Muscle layer of colon (tissue), 2 donors: ENCODE measurements at regions not wholly inside any gene's neighbourhood (a gene's known extent, or its start where the extent isn't known, plus 50 kb on each side); places are given as distances from the start of the nearest gene placed in this dataset.

Experiments
- H3K27ac ChIP-seq: one replicate; pipeline ENCODE4 v1.7.0; 2013; ENCODE audit warnings: low read depth, mild to moderate bottlenecking, low read length, moderate library complexity
- H3K27me3 ChIP-seq, 2 donors: one replicate each; pipeline ENCODE4 v1.7.0; 2013; ENCODE audit warnings: low read length in 2 of 2, mild to moderate bottlenecking in 2 of 2; ENCODE audit not compliant: insufficient read depth in 2 of 2, control insufficient read depth in 1 of 2
- H3K36me3 ChIP-seq: one replicate; pipeline ENCODE4 v1.7.0; 2013; ENCODE audit warnings: mild to moderate bottlenecking, low read length; ENCODE audit not compliant: insufficient read depth
- H3K4me1 ChIP-seq: one replicate; pipeline ENCODE4 v1.7.0; 2013; ENCODE audit warnings: mild to moderate bottlenecking, low read length; ENCODE audit not compliant: insufficient read depth
- H3K4me3 ChIP-seq, 2 donors: one replicate each; pipeline ENCODE4 v1.7.0; 2013; ENCODE audit warnings: low read length in 2 of 2, low read depth in 1 of 2, mild to moderate bottlenecking in 1 of 2, moderate library complexity in 1 of 2
- H3K9ac ChIP-seq: one replicate; pipeline ENCODE4 v1.7.0; 2013; ENCODE audit warnings: low read length
- H3K9me3 ChIP-seq: one replicate; pipeline ENCODE4 v1.7.0; 2013; ENCODE audit warnings: mild to moderate bottlenecking, low read length
- donor health status: abdominal sarcoma.
- donor health status: Adenocarcinoma of cecum.

DNA sequence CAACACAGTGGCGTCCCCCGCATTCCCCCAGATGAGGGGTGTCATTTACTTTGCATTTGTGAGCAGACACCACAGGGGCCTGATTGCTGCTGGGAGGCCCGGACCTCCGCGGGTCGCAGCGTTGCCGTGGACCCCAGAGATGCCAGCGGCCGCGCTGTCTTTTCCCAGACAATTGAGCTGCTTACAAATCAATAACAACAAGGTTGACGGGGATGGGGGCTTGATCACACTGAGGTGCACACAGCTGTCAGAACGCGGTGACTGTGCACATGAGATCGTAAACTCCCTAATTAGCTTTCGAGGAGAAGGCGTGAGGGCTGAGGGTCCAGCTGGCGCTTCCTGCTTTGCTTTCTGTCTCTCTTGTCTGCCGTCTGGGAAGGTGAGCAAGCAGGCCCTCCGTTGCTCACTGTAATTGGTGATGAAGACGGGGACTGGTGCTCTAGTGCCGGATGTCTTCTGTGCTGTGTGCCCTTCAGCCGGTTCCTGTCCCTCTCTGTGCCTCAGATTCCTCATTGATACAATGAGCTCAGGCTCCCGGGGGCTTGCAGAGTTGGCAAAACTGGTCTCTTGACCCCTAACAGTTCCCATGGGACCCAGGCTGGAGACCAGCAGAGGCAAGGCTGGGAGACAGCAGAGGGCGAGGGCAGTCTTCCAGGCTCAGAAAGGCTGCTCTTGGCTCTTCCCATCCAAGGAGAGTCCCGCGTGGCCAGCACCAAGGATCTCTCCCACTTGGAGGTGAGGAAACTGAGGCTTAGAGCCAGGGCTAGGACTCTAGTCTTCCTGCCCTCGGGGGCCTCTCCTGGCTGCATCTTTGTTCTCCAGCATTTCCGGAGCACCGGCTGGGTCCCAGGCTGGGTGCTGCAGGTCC lies 126.0 kb upstream of the PMEPA1 start:
- Histone ChIP-seq H3K27me3 (no peaks in the 10 kb centered on the region), H3K27ac (no peak overlapping the region), H3K4me1 (peaks cover 14% of the 10 kb centered on the region), H3K9me3 (no peaks in the 10 kb centered on the region), H3K9ac (no peak overlapping the region), H3K4me3 (no peak overlapping the region), H3K36me3 (no peaks in the 10 kb centered on the region)

DNA sequence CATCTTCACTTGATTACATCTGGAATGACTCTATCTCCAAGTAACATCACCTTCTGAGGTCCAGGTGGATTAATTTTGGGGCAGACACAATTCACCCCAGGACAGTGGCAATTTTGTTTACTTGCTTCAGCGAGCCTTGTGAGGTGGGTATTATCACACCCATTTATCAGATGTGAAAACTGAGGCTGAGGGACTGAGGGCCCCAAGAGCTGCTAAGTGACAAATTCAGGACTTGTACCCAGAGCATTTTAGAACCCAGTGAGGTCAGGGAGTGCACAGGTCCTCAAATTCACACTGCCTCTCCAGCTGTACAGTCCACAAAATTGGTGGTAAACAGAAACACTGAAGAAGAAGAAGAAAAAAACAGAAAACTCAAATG lies 125.2 kb upstream of the PMEPA1 start:
- Histone ChIP-seq H3K4me1 (peaks cover 14% of the 10 kb centered on the region), H3K9me3 (no peaks in the 10 kb centered on the region), H3K36me3 (no peaks in the 10 kb centered on the region), H3K9ac (no peak overlapping the region), H3K4me3 (no peak overlapping the region), H3K27ac (no peak overlapping the region), H3K27me3 (no peaks in the 10 kb centered on the region)

DNA sequence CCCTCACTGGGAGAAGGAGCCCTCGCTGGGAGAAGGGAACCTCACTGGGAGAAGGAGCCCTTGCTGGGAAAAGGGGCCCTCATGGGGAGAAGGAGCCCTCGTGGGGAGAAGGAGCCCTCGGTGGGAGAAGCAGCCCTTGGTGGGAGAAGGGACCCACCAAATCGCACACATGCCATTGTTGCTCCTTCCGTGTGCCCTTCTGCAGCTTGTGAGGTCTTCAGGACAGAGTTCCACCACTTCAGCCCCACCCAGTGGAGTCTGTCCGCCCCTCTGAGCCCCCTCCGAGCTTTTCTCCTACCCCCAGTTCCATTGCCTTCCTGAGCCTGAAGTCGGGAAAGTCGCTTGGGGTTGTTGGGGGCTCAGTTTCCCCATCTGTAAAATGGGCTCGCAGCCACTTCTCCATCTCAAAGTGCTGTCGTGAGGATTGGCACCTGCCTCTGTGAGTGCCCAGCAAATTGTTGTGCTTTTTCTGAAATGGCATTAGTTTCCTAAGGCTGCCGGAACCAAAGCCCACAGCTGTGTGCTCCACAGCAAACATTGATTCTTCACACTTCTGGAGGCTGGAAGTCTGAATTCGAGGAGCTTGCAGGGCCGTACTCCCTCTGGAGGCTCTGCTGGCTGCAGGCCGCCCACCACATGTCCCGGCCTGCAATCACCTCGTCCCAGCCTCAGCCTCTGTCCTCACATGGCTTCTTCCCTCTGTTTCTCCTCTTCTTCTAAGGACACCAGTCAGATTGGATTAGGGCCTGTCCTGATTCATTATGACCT lies 124.7 kb upstream of the PMEPA1 start:
- H3K27ac ChIP-seq, result no peak overlapping the region
- no peak overlapping the region for H3K9ac ChIP-seq
- no peaks in the 10 kb centered on the region for H3K36me3 ChIP-seq
- H3K27me3 ChIP-seq, result no peaks in the 10 kb centered on the region
- H3K4me1 ChIP-seq, result peaks cover 14% of the 10 kb centered on the region
- H3K4me3 ChIP-seq, result no peak overlapping the region
- H3K9me3 ChIP-seq, result no peaks in the 10 kb centered on the region

DNA sequence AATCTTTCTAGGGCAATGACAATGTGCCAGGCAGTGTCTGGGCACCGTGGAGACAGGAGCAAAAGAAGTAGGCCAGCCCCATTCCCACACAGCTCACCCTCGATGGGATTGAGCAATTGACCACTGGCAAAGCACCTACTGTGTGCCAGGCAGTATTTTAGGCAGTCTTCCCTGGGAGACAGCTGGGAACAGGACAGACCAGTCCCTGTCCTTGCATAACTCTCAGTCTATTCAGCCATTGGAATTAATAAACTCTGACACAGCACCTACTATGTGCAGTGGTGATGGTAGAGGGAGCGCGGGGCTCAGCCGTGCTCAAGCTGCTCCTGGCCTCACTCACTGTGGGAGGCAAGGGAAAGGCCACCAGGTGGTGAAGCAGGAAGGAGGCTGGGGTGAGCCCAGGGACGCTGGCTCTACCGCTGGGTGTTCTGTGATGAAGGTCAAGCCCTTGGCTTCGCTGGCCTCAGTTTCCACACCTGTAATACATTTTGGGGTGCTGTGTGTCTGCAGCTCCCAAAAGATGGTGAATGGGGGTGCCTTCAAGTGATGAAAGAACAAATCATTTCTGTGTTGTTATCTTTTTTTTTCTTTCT lies 122.3 kb upstream of the PMEPA1 start:
- H3K36me3 ChIP-seq, result no peaks in the 10 kb centered on the region
- no peaks in the 10 kb centered on the region for H3K27me3 ChIP-seq
- H3K27ac ChIP-seq, result no peak overlapping the region
- no peak overlapping the region for H3K4me3 ChIP-seq
- H3K4me1 ChIP-seq, result no peaks in the 10 kb centered on the region
- H3K9ac ChIP-seq, result no peak overlapping the region
- no peaks in the 10 kb centered on the region for H3K9me3 ChIP-seq

DNA sequence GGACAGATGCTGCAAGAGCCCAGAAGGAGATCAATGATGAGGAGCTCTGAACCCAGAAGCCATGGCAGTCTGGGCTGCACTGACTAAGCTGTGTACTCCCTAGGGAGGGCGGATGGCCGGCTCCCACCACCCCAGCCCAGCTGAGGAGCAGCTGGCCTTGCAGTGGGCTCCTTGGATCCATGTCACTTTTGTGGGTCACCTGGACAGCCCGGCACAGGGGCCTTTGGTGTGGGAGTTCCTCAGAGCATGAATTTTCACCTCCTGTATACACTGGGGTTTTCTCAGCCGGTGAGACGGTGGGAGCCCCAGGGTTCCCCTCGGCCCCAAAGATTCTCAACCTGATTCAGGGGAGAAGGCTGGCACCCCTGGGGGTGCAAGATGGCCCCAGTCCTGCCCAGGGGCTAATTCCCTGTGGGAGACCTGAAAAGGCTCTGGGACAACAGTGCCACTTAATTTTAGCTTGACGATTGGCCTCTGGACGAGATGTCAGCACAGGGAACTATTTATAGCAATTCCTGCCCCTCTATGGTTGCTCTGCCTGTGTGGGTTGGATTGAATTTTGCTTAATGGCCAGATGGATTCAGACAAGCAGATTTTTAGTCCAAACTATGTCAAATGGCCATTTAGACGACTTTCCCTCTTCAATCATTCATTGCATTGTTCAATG lies 121.6 kb upstream of the PMEPA1 start:
- H3K9me3 ChIP-seq, result no peaks in the 10 kb centered on the region
- no peak overlapping the region for H3K27ac ChIP-seq
- H3K27me3 ChIP-seq, result no peaks in the 10 kb centered on the region
- no peaks in the 10 kb centered on the region for H3K36me3 ChIP-seq
- no peak overlapping the region for H3K4me3 ChIP-seq
- H3K4me1 ChIP-seq, result no peaks in the 10 kb centered on the region
- H3K9ac ChIP-seq, result no peak overlapping the region

DNA sequence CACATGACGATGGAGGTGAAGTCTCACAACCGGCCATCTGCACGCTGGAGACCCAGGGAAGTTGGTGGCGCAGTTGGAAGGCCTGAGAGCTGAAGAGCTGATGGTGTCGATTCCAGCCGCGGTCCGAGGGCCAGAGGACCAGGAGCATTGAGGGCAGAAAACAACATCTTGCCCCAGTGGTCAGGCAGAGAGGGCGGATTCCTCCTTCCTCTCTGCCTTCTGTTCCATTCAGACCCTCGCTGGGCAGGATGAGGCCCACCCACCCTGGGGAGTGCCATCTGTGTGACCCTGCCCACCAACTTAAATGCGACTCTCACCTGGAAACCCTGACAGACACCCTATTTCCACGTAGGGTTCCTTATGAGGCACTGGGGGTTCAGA lies 120.7 kb upstream of the PMEPA1 start:
- H3K27ac ChIP-seq, result no peak overlapping the region
- H3K36me3 ChIP-seq, result no peaks in the 10 kb centered on the region
- no peaks in the 10 kb centered on the region for H3K27me3 ChIP-seq
- no peak overlapping the region for H3K4me3 ChIP-seq
- no peaks in the 10 kb centered on the region for H3K4me1 ChIP-seq
- H3K9ac ChIP-seq, result no peak overlapping the region
- H3K9me3 ChIP-seq, result no peaks in the 10 kb centered on the region

DNA sequence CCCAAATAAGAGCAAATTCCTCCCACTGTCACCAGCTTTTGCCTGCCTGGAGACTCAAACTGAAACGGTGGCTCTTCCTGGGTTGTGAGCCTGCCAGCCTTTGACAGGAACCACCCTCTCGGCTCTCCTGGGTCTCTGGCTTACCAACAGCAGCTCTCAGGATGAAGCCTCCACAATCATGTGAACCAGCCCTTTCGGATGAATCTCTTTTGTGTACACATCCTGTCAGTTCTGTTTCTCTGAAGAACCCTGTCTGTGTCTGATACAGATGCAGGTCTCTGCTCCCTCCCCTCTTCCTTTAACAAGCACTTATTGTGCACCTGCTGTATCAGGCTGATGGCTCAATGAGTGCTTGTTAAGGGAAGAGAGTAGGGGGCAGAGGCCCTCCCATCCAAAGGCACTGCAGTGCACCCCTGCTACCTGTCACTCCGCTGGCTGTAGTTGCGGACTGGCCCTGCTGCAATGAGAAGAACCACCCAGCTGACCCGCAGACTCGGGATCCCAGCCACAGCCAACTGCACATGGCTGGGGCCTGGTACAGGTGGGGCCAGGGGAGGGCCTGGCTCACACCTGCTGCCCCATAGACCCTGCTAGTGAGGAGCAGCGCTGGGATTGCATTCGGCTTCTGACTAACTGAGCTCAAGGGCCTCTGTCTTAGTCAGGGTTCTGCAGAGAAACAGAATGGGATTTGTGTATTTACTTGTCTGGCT lies 120.1 kb upstream of the PMEPA1 start:
- Histone ChIP-seq H3K9me3 (no peaks in the 10 kb centered on the region), H3K4me1 (no peaks in the 10 kb centered on the region), H3K27me3 (no peaks in the 10 kb centered on the region), H3K36me3 (no peaks in the 10 kb centered on the region), H3K27ac (no peak overlapping the region), H3K4me3 (no peak overlapping the region), H3K9ac (no peak overlapping the region)

DNA sequence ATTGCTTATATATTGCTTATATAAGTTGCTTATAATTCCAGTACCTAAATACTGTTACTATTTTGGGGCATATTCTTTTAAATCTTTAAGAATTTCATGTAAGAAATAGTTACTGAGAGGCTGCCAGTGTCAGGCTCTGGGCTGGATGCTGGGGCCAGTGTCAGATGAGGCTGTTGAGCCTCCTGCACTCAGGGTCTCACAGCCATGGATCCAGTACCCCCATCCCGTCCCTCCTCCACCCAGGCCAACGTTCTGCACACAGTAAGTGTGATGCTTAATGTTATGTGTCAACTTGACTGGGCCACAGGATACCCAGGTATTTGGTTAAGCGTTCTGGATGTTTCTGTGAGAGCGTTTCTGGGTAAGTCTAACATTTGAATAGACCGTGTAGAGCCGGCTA lies 119.5 kb upstream of the PMEPA1 start:
- Histone ChIP-seq H3K36me3 (no peaks in the 10 kb centered on the region), H3K4me3 (no peak overlapping the region), H3K9ac (no peak overlapping the region), H3K9me3 (no peaks in the 10 kb centered on the region), H3K4me1 (no peaks in the 10 kb centered on the region), H3K27ac (no peak overlapping the region), H3K27me3 (no peaks in the 10 kb centered on the region)

DNA sequence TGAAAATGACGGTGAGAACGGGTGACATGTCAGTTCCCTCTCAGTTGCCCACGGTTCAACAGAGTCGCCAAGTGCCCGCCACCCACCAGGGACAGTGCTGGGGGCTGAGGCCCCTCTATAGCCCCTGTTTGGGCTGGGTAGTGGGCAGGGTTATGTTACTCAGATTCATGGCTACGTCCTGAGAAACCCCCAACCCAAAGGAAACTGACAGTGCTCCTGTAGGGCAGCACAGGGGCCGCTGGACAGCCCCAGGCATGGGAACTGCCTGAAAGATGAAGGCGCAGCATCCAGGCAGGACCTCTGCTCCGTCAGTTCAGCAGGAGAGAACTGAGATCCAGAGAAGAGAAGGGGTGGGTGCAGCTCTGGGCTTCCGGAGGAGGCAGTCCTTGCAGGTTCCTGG lies 118.9 kb upstream of the PMEPA1 start:
- Histone ChIP-seq H3K4me3 (no peak overlapping the region), H3K9me3 (no peaks in the 10 kb centered on the region), H3K9ac (no peak overlapping the region), H3K4me1 (no peaks in the 10 kb centered on the region), H3K27me3 (no peaks in the 10 kb centered on the region), H3K36me3 (no peaks in the 10 kb centered on the region), H3K27ac (no peak overlapping the region)

DNA sequence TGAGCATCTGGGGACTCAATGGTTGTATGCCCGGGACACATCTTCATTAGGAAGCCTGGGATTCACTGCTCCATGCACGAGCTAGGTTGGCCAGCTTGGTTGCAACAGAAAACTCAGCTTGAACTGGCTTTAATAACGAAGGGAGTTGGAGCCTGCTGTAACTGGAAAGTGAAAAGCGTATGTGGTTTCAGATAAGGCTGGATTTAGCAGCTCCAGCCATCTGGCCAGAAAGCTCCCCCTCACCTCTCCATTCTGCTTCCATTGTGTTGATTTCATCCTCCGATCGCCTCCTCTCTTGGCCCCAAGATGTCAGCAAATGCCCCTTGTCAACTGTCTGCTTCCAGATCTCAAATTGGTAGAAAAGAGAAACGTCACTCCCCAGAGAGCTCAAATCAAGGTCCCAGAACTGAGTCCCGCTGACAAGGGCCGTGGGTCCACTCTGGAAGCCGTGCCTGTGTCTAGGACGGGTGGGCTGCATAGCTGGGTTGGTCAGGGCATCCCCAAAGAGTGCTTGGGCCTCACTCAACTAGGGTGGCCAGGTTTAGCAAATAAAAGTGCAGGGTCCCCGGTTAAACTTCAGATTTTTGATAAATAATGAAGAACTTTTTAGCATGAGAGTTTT lies 117.0 kb upstream of the PMEPA1 start:
- H3K36me3 ChIP-seq, result no peaks in the 10 kb centered on the region
- H3K9ac ChIP-seq, result no peak overlapping the region
- H3K4me3 ChIP-seq, result no peak overlapping the region
- no peaks in the 10 kb centered on the region for H3K4me1 ChIP-seq
- no peak overlapping the region for H3K27ac ChIP-seq
- H3K9me3 ChIP-seq, result no peaks in the 10 kb centered on the region
- no peaks in the 10 kb centered on the region for H3K27me3 ChIP-seq
